ENCODE measurements at regions not wholly inside any gene's neighbourhood (a gene's known extent, or its start where the extent isn't known, plus 50 kb on each side); places are given as distances from the start of the nearest gene placed in this dataset.
"Not testable (repeated sequence)": the region's sequence is repeated elsewhere in the genome, so short reads cannot be mapped to it uniquely, and the experiment has no call there.

DNA sequence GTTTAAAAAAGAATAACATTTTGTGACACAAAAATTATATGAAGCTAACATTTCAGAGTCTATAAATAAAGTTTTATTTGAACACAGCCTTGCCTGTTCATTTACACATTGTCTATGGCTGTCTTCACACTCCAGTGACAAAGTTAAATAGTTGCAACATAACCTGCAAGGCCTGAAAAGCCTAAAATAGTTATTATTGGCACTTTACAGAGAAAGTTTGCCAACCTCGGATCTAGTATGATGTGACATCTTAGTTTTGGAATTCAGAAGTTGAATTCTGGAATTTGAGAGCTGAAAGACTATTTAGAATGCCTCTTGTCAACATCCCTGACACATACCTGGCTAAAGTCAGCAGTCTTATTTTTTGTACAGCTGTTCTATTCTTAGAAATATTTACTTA is 68.3 kb downstream of the DYRK2 start:
- no peak for DNase-seq (ENCODE audit: extremely low read depth in 1 of 2, low read depth in 1 of 2)

DNA sequence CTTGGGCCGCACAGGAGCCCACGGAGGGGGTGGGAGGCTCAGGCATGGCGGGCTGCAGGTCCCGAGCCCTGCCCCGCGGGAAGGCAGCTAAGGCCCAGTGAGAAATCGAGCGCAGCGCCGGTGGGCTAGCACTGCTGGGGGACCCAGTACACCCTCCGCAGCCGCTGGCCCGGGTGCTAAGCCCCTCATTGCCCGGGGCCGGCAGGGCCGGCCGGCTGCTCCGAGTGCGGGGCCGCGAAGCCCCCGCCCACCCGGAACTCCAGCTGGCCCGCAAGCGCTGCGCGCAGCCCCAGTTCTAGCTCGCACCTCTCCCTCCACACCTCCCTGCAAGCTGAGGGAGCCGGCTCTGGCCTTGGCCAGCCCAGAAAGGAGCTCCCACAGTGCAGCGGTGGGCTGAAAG is 70.8 kb downstream of the DYRK2 start:
- DNase-seq (ENCODE audit: extremely low read depth in 1 of 2, low read depth in 1 of 2), result not testable (repeated sequence)

GRCh38 chr12:67720351-67720856 is 71.9 kb downstream of the DYRK2 start:
- DNase-seq (ENCODE audit: extremely low read depth in 1 of 2, low read depth in 1 of 2), result no peak

DNA sequence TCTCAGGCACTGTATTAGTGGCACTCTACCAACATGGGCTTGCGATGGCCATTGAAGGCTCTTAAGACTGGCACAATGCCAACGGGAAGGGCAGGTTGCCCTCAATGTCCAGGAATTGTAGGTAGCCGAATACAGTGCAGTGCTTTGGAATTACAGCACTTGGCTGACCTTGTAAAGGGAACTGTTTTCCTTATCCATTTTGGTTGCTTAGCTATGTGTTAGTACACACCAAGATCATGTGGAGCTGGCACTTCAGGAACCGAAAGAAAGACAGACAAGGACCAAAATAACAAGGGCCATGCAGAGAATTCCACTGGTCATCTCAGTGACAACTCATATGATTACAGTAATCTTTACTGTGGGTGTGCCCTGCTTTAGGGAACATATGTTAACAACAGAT is 72.7 kb downstream of the DYRK2 start:
- no peak for DNase-seq (ENCODE audit: extremely low read depth in 1 of 2, low read depth in 1 of 2)

- DNase-seq (ENCODE audit: extremely low read depth in 1 of 2, low read depth in 1 of 2), result no peak
Measured at GRCh38 chr12:67722296-67722695, 73.8 kb downstream of the DYRK2 start.

- no peak for DNase-seq (ENCODE audit: extremely low read depth in 1 of 2, low read depth in 1 of 2)
Measured at GRCh38 chr12:67726868-67727267, 78.3 kb downstream of the DYRK2 start.

DNA sequence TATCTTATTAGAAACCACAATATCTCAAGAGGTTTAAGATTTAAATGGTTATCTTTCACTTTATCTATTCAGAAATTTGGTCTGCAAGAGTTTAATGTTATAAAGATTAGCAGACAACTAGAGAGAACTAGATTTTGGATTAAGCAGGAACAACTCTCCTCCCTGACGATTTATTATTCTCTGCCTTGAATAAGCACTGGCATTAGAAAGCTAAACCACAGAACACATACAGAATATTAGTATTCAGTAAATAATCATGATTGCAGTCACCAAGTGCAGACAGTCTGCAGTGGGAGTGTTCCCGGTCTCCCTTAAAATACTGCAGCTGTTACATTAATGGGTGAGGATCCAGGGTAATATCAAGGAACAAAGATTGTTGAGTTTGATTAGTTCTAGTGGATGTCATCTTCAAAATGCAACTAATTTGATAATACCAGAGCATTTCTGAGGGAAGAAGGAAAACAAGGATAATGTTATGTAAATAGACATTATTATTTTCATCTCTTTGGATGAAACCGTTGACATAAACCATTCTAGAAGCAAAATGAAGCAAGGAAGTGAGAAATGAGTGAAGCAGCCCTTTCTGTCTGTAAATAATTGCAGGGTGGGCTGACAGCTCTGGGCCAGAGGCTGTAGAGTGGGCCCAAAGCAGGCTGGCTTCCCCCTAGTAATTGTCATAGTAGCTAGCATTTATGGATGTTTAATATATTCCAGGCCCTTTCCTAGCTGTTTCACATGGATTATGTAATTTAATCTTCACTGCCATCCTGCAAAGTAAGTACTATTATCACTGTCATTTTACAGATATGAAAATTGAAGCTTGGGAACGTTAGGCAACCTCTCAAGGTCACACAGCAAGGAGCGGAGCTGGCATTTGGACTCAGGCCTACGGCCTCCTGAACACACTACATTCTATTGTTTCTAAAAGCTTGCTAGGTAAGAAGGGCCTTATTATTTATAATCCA is 79.4 kb downstream of the DYRK2 start:
- DNase-seq (ENCODE audit: extremely low read depth in 1 of 2, low read depth in 1 of 2), result no peak

DNA sequence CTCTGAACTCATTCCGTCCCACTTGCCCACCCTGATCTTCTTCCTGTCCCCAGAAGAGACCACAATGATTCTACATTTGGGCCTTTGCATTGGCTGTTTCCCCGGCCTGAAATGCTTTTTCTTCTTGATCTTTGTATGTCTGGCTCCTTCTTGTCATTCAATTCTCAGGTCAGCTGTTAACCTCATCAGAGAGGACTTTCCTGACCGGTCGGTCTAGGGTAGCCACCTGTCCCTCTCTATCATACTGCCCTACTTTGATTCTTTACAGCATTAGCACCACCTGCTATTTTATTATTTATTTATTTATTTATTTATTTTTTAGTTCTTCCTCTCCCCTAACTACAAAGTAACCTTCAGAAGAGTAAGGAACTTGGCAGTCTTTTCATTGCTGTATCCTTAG is 84.3 kb downstream of the DYRK2 start:
- DNase-seq (ENCODE audit: extremely low read depth in 1 of 2, low read depth in 1 of 2), result no peak

DNA sequence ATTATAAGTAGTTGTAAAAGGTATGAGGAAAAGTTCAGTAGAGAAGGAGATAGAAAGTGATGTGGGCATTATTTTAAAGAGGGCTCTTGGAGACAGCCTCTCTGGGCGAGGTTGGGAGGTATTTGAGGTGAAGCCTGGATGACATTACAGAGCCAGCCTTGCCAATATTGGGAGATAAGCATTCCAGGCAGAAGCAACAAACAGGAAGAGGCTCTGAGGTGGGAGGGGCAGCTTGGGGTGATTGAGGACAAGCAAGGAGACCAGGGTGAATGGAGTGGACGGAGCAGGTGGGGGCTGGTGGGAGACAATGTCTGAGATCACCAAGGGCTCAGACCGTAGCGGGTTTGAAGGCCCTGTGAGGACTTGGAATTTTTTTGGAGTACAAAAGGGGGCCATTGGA is 87.3 kb downstream of the DYRK2 start:
- no peak for DNase-seq (ENCODE audit: extremely low read depth in 1 of 2, low read depth in 1 of 2)

GRCh38 chr12:67740711-67741110 is 92.2 kb downstream of the DYRK2 start:
- DNase-seq (ENCODE audit: extremely low read depth in 1 of 2, low read depth in 1 of 2), result no peak

- DNase-seq (ENCODE audit: extremely low read depth in 1 of 2, low read depth in 1 of 2), result no peak
Measured at GRCh38 chr12:67741270-67741669, 92.7 kb downstream of the DYRK2 start.

DNA sequence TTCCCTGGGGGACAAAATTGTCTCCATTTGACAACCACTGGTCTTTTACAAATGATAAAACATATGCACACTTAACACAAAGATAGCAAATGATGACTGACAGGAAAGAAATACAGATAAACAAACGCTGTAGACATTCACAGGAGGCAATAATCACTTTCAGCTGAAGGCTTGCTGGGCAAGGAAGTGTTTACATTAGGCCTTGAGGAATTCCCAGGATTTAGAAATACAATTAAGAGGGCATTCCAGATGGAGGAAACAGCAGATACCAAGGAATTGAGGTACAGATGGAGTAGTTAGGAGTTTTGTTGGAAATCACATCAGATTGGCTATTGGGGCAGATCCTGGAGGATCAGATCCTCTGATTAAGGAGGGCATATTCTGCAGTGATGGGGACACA is 93.9 kb downstream of the DYRK2 start:
- DNase-seq (ENCODE audit: extremely low read depth in 1 of 2, low read depth in 1 of 2), result no peak

GRCh38 chr12:67747869-67748742 is 99.6 kb downstream of the DYRK2 start:
- no peak for DNase-seq (ENCODE audit: extremely low read depth in 1 of 2, low read depth in 1 of 2)

GRCh38 chr12:67748743-67749040 is 100.1 kb downstream of the DYRK2 start:
- no peak for DNase-seq (ENCODE audit: extremely low read depth in 1 of 2, low read depth in 1 of 2)

GRCh38 chr12:67750513-67751183 is 102.1 kb downstream of the DYRK2 start:
- DNase-seq (ENCODE audit: extremely low read depth in 1 of 2, low read depth in 1 of 2), result no peak

- DNase-seq (ENCODE audit: extremely low read depth in 1 of 2, low read depth in 1 of 2), result no peak
Measured at GRCh38 chr12:67751381-67751928, 102.9 kb downstream of the DYRK2 start.

GRCh38 chr12:67752226-67752732 is 103.7 kb downstream of the DYRK2 start:
- no peak for DNase-seq (ENCODE audit: extremely low read depth in 1 of 2, low read depth in 1 of 2)

GRCh38 chr12:67754933-67755697 is 106.6 kb downstream of the DYRK2 start:
- DNase-seq (ENCODE audit: extremely low read depth in 1 of 2, low read depth in 1 of 2), result no peak

GRCh38 chr12:67757651-67758050 is 109.1 kb downstream of the DYRK2 start:
- no peak for DNase-seq (ENCODE audit: extremely low read depth in 1 of 2, low read depth in 1 of 2)

- DNase-seq (ENCODE audit: extremely low read depth in 1 of 2, low read depth in 1 of 2), result no peak
Measured at GRCh38 chr12:67758119-67758518, 109.6 kb downstream of the DYRK2 start.
